SK-N-SH (cell line): ENCODE measurements at regions not wholly inside any gene's neighbourhood (a gene's known extent, or its start where the extent isn't known, plus 50 kb on each side); places are given as distances from the start of the nearest gene placed in this dataset.

ENCODE experiments used
- CTCF ChIA-PET: fragments of 300-600, 350-600 bp; formaldehyde crosslinking; extraction: SDS; loops from one replicate; lab custom pipeline; 2021; lab: Yijun Ruan, JAX
- POLR2A ChIA-PET: fragments of 350-600 bp; sonication (Branson Sonifier 250); formaldehyde crosslinking; extraction: SDS; loops from one replicate; lab custom pipeline; 2020; ENCODE audit warnings: antibody characterized with exemption, inconsistent platforms; lab: Yijun Ruan, JAX
- DNase-seq: peaks from one replicate; pipeline ENCODE4 v3.0.0; 2012
- H2AFZ ChIP-seq: fragments of 200-600 bp; sonication (generic); 2 replicates; pipeline ENCODE4 v1.8.1; 2016; ENCODE audit warnings: antibody characterized with exemption, mild to moderate bottlenecking, low read depth
- H3F3A ChIP-seq: fragments of 200-600 bp; sonication (generic); replicated peaks from 2 replicates; pipeline ENCODE3; 2016; ENCODE audit warnings: antibody characterized with exemption, mild to moderate bottlenecking; ENCODE audit not compliant: insufficient read depth
- H3K27ac ChIP-seq, 2 experiments: fragments of 200-500 bp in 1 of 2; fragments of 200-600 bp in 1 of 2; sonication (Bioruptor generic) in 1 of 2; sonication (generic), shearing (Covaris generic) in 1 of 2; 2 replicates each; pipeline versions ENCODE4 v1.5.1 to v1.6.1; 2014 to 2016; ENCODE audit warnings: low read depth in 2 of 2, inconsistent platforms in 1 of 2, low read length in 1 of 2, mild to moderate bottlenecking in 1 of 2, mixed read lengths in 1 of 2
- H3K27me3 ChIP-seq: fragments of 200-600 bp; sonication (generic), shearing (Covaris generic); 2 replicates; pipeline ENCODE4 v1.6.1; 2016; ENCODE audit warnings: mixed run types; ENCODE audit not compliant: insufficient read depth
- H3K36me3 ChIP-seq, 2 experiments: fragments of 200-500 bp in 1 of 2; fragments of 200-600 bp in 1 of 2; sonication (Bioruptor generic) in 1 of 2; sonication (generic) in 1 of 2; replicated peaks in 1 of 2; 2 replicates each; pipeline versions ENCODE3 to v1.5.1; 2014 to 2016; ENCODE audit warnings: low read length in 1 of 2, mild to moderate bottlenecking in 1 of 2; ENCODE audit not compliant: insufficient read depth in 2 of 2, control insufficient read depth in 1 of 2
- H3K4me1 ChIP-seq, 2 experiments: fragments of 200-500 bp in 1 of 2; fragments of 200-600 bp in 1 of 2; sonication (Bioruptor generic) in 1 of 2; sonication (generic), shearing (Covaris generic) in 1 of 2; 2 replicates each; pipeline versions ENCODE4 v1.5.1 to v1.6.1; 2014 to 2016; ENCODE audit warnings: low read depth in 1 of 2, low read length in 1 of 2, mixed run types in 1 of 2; ENCODE audit not compliant: insufficient read depth in 2 of 2, control insufficient read depth in 1 of 2
- H3K4me2 ChIP-seq: fragments of 200-600 bp; sonication (generic), shearing (Covaris generic); 2 replicates; pipeline ENCODE4 v1.6.1; 2017; ENCODE audit warnings: mixed run types
- H3K4me3 ChIP-seq, 2 experiments: fragments of 200-500 bp in 1 of 2; fragments of 200-600 bp in 1 of 2; sonication (Bioruptor generic) in 1 of 2; sonication (generic), shearing (Covaris generic) in 1 of 2; 2 replicates each; pipeline versions ENCODE4 v1.5.1 to v1.8.1; 2014 to 2016; ENCODE audit warnings: low read depth in 2 of 2, inconsistent platforms in 1 of 2, low read length in 1 of 2, mild to moderate bottlenecking in 1 of 2, mixed read lengths in 1 of 2, moderate library complexity in 1 of 2
- H3K79me2 ChIP-seq: fragments of 200-600 bp; sonication (generic); 2 replicates; pipeline ENCODE4 v1.8.1; 2017; ENCODE audit warnings: mild to moderate bottlenecking; ENCODE audit not compliant: insufficient read depth
- H3K9ac ChIP-seq: fragments of 200-600 bp; sonication (generic); 2 replicates; pipeline ENCODE4 v1.6.1; 2017; ENCODE audit warnings: mixed run types
- H3K9me2 ChIP-seq: fragments of 200-600 bp; sonication (generic); 2 replicates; pipeline ENCODE4 v1.6.1; 2017; ENCODE audit warnings: mixed run types
- H3K9me3 ChIP-seq: fragments of 200-600 bp; sonication (generic); 2 replicates; pipeline ENCODE4 v1.6.1; 2017; ENCODE audit warnings: mixed run types, mild to moderate bottlenecking, moderate library complexity
- H4K20me1 ChIP-seq: fragments of 200-600 bp; sonication (generic); 2 replicates; pipeline ENCODE4 v1.6.1; 2017; ENCODE audit warnings: mild to moderate bottlenecking, mixed run types; ENCODE audit not compliant: insufficient read depth
- ELF1 ChIP-seq: IDR thresholded peaks from 2 replicates; pipeline ENCODE4 v1.4.0; 2012
- FOSL2 ChIP-seq: IDR thresholded peaks from 2 replicates; pipeline ENCODE4 v1.4.0; 2012; ENCODE audit warnings: low read depth, mild to moderate bottlenecking, moderate library complexity, borderline replicate concordance
- FOXJ3 ChIP-seq: sonication (generic); formaldehyde crosslinking; IDR thresholded peaks from 2 replicates; pipeline ENCODE4 v1.5.1; 2020; ENCODE audit warnings: mild to moderate bottlenecking, missing genetic modification reagents
- GABPA ChIP-seq: IDR thresholded peaks from 2 replicates; pipeline ENCODE4 v1.4.0; 2012; ENCODE audit warnings: low read depth, mild to moderate bottlenecking
- GATA2 ChIP-seq: sonication (generic); formaldehyde crosslinking; IDR thresholded peaks from 2 replicates; pipeline ENCODE4 v1.5.0; 2020; ENCODE audit warnings: mild to moderate bottlenecking, missing genetic modification reagents
- JUND ChIP-seq: IDR thresholded peaks from 2 replicates; pipeline ENCODE4 v1.4.0; 2012
- MAX ChIP-seq: IDR thresholded peaks from 2 replicates; pipeline ENCODE4 v1.4.0; 2012; ENCODE audit warnings: low read depth
- NFIC ChIP-seq: IDR thresholded peaks from 2 replicates; pipeline ENCODE4 v1.4.0; 2012; ENCODE audit warnings: borderline replicate concordance
- POLR2AphosphoS5 ChIP-seq: IDR thresholded peaks from 2 replicates; pipeline ENCODE4 v1.6.1; 2012; ENCODE audit warnings: low read depth, low read length
- RAD21 ChIP-seq: IDR thresholded peaks from 2 replicates; pipeline ENCODE4 v1.6.1; 2012; ENCODE audit warnings: mild to moderate bottlenecking, low read length
- REST ChIP-seq: IDR thresholded peaks from 2 replicates; pipeline ENCODE4 v1.6.1; 2012; ENCODE audit warnings: mild to moderate bottlenecking, low read depth, low read length, moderate library complexity
- RFX5 ChIP-seq: IDR thresholded peaks from 2 replicates; pipeline ENCODE4 v1.6.1; 2012; ENCODE audit warnings: mild to moderate bottlenecking, improper control_type of control experiment, low read length
- SMC3 ChIP-seq: IDR thresholded peaks from 2 replicates; pipeline ENCODE4 v1.6.1; 2012; ENCODE audit warnings: low read depth, low read length, improper control_type of control experiment
- TAF1 ChIP-seq: IDR thresholded peaks from 2 replicates; pipeline ENCODE4 v1.6.1; 2012; ENCODE audit warnings: low read depth, mild to moderate bottlenecking, low read length, moderate library complexity, borderline replicate concordance
- TCF12 ChIP-seq: IDR thresholded peaks from 2 replicates; pipeline ENCODE4 v1.4.0; 2012
- USF1 ChIP-seq: IDR thresholded peaks from 2 replicates; pipeline ENCODE4 v1.4.0; 2012; ENCODE audit warnings: low read depth, borderline replicate concordance
- USF2 ChIP-seq: fragments of 150-350 bp; IDR thresholded peaks from 2 replicates; pipeline ENCODE4 v1.6.1; 2017; ENCODE audit warnings: antibody characterized with exemption, low read length, low read depth, borderline replicate concordance
- YY1 ChIP-seq: IDR thresholded peaks from 2 replicates; pipeline ENCODE4 v1.4.0; 2012; ENCODE audit warnings: low read depth, mild to moderate bottlenecking
- WGBS: methylation state at CpG from one replicate; pipeline ENCODE4 v1.1.6; 2017; ENCODE audit warnings: low lambda C conversion rate; 5-methylcytosine and 5-hydroxymethylcytosine counted together

- Histone ChIP-seq H3K4me3 (no peak overlapping the region), H3K27ac (no peak overlapping the region), H3K79me2 (no peaks in the 10 kb centered on the region), H3K27me3 (no peaks in the 10 kb centered on the region; the same call in 1 of the 2 replicates), H3K9me3 (no peaks in the 10 kb centered on the region), H3F3A (no peaks in the 10 kb centered on the region), H3K4me2 (no peak overlapping the region), H3K9ac (no peak overlapping the region), H3K4me1 (no peaks in the 10 kb centered on the region), H4K20me1 (no peaks in the 10 kb centered on the region), H3K36me3 (no peaks in the 10 kb centered on the region), H3K9me2 (no peaks in the 10 kb centered on the region), H2AFZ (no peak overlapping the region)
- CTCF ChIA-PET = no interaction called here
- DNase-seq = no peak
- POLR2A ChIA-PET = no interaction called here
- TF ChIP-seq YY1 = no peak
- no peak for TF ChIP-seq TCF12
- TF ChIP-seq REST = no peak
- TF ChIP-seq TAF1 = no peak
- no peak for TF ChIP-seq JUND
- no peak for TF ChIP-seq RFX5
- TF ChIP-seq USF1 = no peak
- TF ChIP-seq SMC3 = no peak
- TF ChIP-seq USF2 = no peak
- no peak for TF ChIP-seq ELF1
These were observed 144.9 kb downstream of the FOXG1 start for GRCh38 chr14:28911521-28911920.

GRCh38 chr14:28913056-28913455, 146.5 kb downstream of the FOXG1 start:
- DNase-seq = no peak
- H3K9ac ChIP-seq = no peak overlapping the region
- CTCF ChIA-PET = no interaction called here
- H3K9me2 ChIP-seq = no peaks in the 10 kb centered on the region
- POLR2A ChIA-PET = no interaction called here
- no peak overlapping the region for H2AFZ ChIP-seq
- H3K27me3 ChIP-seq = no peaks in the 10 kb centered on the region; the same call in 1 of the 2 replicates
- H3K27ac ChIP-seq = no peak overlapping the region
- H3K9me3 ChIP-seq = no peaks in the 10 kb centered on the region
- H3K4me2 ChIP-seq = no peak overlapping the region
- 0% methylated on average over 1 of the region's 1 CpG for WGBS
- H3K4me3 ChIP-seq = no peak overlapping the region
- H4K20me1 ChIP-seq = no peaks in the 10 kb centered on the region
- H3F3A ChIP-seq = no peaks in the 10 kb centered on the region
- TF ChIP-seq REST = no peak
- TF ChIP-seq RAD21 = no peak
- no peak for TF ChIP-seq YY1
- TF ChIP-seq USF1 = no peak
- TF ChIP-seq GATA2 (CRISPR knock-in tag) = no peak
- no peak for TF ChIP-seq POLR2AphosphoS5
- TF ChIP-seq FOSL2 = no peak
- TF ChIP-seq FOXJ3 (CRISPR knock-in tag) = no peak
- no peak for TF ChIP-seq TCF12
- TF ChIP-seq MAX = no peak
- TF ChIP-seq GABPA = no peak
- no peak for TF ChIP-seq JUND
- no peak for TF ChIP-seq NFIC
- no peak for TF ChIP-seq USF2
- H3K36me3 ChIP-seq = no peaks in the 10 kb centered on the region
- no peaks in the 10 kb centered on the region for H3K4me1 ChIP-seq
- no peaks in the 10 kb centered on the region for H3K79me2 ChIP-seq
